ENCODE measurements at regions not wholly inside any gene's neighbourhood (a gene's known extent, or its start where the extent isn't known, plus 50 kb on each side); places are given as distances from the start of the nearest gene placed in this dataset.
"Not testable (repeated sequence)": the region's sequence is repeated elsewhere in the genome, so short reads cannot be mapped to it uniquely, and the experiment has no call there.

GRCh38 chr13:59280297-59280696 lies 883.4 kb downstream of the DIAPH3 start:
- no peak overlapping the region for H3K27ac ChIP-seq (replicated peaks in 1 of 4)
- H3K9me3 ChIP-seq: no peaks in the 10 kb centered on the region
- no peak for DNase-seq (ENCODE audit: extremely low spot score)
- H3K4me3 ChIP-seq: no peak overlapping the region
- 69% methylated on average over 2 of the region's 2 CpGs for WGBS
- H3K27me3 ChIP-seq: no peaks in the 10 kb centered on the region
- no peaks in the 10 kb centered on the region for H3K4me1 ChIP-seq
- H3K36me3 ChIP-seq: no peaks in the 10 kb centered on the region
- TF ChIP-seq POLR2A (IDR thresholded peaks at IDR 0.05; ENCODE audit: low read depth) (no peak), POLR2AphosphoS5 (IDR thresholded peaks at IDR 0.05) (no peak), CTCF (IDR thresholded peaks at IDR 0.05) (no peak), EP300 (IDR thresholded peaks at IDR 0.05) (no peak)
- intact Hi-C loops (cut with DNase I): no loop called here

GRCh38 chr13:59281453-59281852 lies 882.3 kb downstream of the DIAPH3 start:
- H3K36me3 ChIP-seq: no peaks in the 10 kb centered on the region
- no peaks in the 10 kb centered on the region for H3K9me3 ChIP-seq
- TF ChIP-seq CTCF (IDR thresholded peaks at IDR 0.05) (no peak), POLR2A (IDR thresholded peaks at IDR 0.05; ENCODE audit: low read depth) (no peak), EP300 (IDR thresholded peaks at IDR 0.05) (no peak), POLR2AphosphoS5 (IDR thresholded peaks at IDR 0.05) (no peak)
- H3K27ac ChIP-seq (replicated peaks in 1 of 4): no peak overlapping the region
- 94% methylated on average over 8 of the region's 8 CpGs for WGBS
- H3K4me1 ChIP-seq: no peaks in the 10 kb centered on the region
- H3K27me3 ChIP-seq: no peaks in the 10 kb centered on the region
- intact Hi-C loops (cut with DNase I): no loop called here
- H3K4me3 ChIP-seq: no peak overlapping the region
- no peak for DNase-seq (ENCODE audit: extremely low spot score)

GRCh38 chr13:59292240-59292639 lies 871.5 kb downstream of the DIAPH3 start:
- 100% methylated on average over 1 of the region's 5 CpGs for WGBS
- H3K27ac ChIP-seq (replicated peaks in 1 of 4); H3K4me3 ChIP-seq; DNase-seq (ENCODE audit: extremely low spot score); intact Hi-C loops (cut with DNase I); H3K36me3 ChIP-seq; H3K4me1 ChIP-seq; H3K9me3 ChIP-seq; H3K27me3 ChIP-seq: not testable (repeated sequence)

- no peak overlapping the region for H3K27ac ChIP-seq (replicated peaks in 1 of 4)
- intact Hi-C loops (cut with DNase I): no loop called here
- H3K4me1 ChIP-seq: no peaks in the 10 kb centered on the region
- H3K9me3 ChIP-seq: no peaks in the 10 kb centered on the region
- H3K36me3 ChIP-seq: no peaks in the 10 kb centered on the region
- WGBS: 81% methylated on average over 1 of the region's 1 CpG
- no peak for DNase-seq (ENCODE audit: extremely low spot score)
- no peaks in the 10 kb centered on the region for H3K27me3 ChIP-seq
- TF ChIP-seq EP300 (IDR thresholded peaks at IDR 0.05): no peak
- no peak for TF ChIP-seq POLR2A (IDR thresholded peaks at IDR 0.05; ENCODE audit: low read depth)
- TF ChIP-seq POLR2AphosphoS5 (IDR thresholded peaks at IDR 0.05): no peak
- no peak for TF ChIP-seq CTCF (IDR thresholded peaks at IDR 0.05)
- H3K4me3 ChIP-seq: no peak overlapping the region
Measured at GRCh38 chr13:59299584-59299983, 864.1 kb downstream of the DIAPH3 start.

- no peaks in the 10 kb centered on the region for H3K36me3 ChIP-seq
- WGBS: 84% methylated on average over 9 of the region's 9 CpGs
- intact Hi-C loops (cut with DNase I): no loop called here
Measured at GRCh38 chr13:59300355-59301173, 863.2 kb downstream of the DIAPH3 start.

More at GRCh38 chr13:59300355-59301173, 863.2 kb downstream of the DIAPH3 start:
- Histone ChIP-seq H3K27ac (replicated peaks in 1 of 4) (no peak overlapping the region), H3K4me3 (no peak overlapping the region), H3K9me3 (no peaks in the 10 kb centered on the region), H3K27me3 (no peaks in the 10 kb centered on the region), H3K4me1 (no peaks in the 10 kb centered on the region)
- TF ChIP-seq CTCF (IDR thresholded peaks at IDR 0.05): no peak
- TF ChIP-seq POLR2AphosphoS5 (IDR thresholded peaks at IDR 0.05): no peak
- no peak for TF ChIP-seq POLR2A (IDR thresholded peaks at IDR 0.05; ENCODE audit: low read depth)
- TF ChIP-seq EP300 (IDR thresholded peaks at IDR 0.05): no peak
- DNase-seq (ENCODE audit: extremely low spot score): no peak
